GM19238 (cell line): ENCODE measurements at regions not wholly inside any gene's neighbourhood (a gene's known extent, or its start where the extent isn't known, plus 50 kb on each side); places are given as distances from the start of the nearest gene placed in this dataset.

Experiments used
- DNase-seq: peaks from one replicate; pipeline ENCODE4 v3.0.0; 2011; ENCODE audit warnings: low spot score; ENCODE audit not compliant: insufficient read length

- DNase-seq: no peak
Observed at GRCh38 chr11:10387206-10388083, 67.6 kb upstream of the AMPD3 start.

- DNase-seq: no peak
Observed at GRCh38 chr11:10388101-10388500, 67.0 kb upstream of the AMPD3 start.

- no peak for DNase-seq
Observed at GRCh38 chr11:10388574-10388973, 66.5 kb upstream of the AMPD3 start.

DNA sequence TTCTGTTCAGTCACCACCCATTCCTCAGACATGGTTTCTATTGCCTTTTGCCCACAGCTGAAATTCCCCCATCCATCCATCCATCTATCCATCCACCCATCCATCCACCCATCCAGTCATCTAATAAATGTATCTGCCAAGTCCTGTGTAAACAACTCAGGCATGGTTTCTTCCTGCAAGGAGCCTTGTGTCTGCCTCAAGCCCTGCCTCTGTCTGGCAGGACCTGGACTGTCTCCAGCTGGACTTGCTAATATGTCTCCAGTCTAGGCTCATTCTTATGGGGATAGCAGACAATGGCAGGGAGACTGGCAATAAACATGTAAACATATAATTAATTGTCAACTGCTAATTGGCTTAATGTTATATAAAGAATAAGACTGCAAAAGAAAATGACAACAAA lies 64.7 kb upstream of the AMPD3 start:
- no peak for DNase-seq

GRCh38 chr11:10392095-10393079 lies 62.7 kb upstream of the AMPD3 start:
- no peak for DNase-seq

DNA sequence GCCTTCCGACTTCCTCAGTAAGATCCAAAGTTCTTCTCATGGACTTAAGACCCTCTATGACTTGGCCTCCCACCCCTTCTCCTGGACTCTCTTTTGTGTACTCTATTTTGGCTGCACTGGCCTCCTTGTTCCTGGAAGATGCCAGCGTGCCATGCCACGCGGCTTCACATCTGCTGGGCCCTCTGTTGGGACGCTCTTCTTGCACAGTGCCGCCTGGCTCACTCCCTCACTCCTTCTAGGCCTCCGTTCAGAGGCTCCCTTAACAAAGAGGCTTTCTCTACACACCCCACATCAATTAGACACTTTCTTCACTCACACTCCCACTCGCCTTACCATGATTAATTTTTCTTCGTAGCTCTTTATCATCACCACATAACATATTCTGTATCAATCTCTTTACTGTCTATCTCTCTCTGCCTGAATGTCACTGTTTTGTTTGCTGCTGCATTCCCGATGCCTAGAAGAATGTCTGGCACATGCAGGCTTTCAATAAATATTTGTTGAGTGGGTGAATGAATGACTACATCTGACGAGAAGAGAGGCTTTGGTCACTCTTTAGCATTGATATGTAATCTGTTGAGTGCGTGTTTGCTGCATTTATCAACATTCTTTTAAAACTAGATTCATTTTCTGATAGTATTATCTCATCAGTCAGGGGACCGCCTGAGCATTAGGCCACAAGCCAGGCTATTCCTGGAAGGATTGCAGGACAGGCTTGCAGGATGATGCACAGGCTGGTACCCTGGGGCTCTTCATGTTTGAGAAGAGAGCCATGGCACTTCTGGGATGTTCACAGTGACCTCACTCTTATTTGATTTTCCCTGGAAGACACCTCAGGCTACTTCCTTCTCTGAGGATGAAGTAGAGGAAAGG lies 60.6 kb upstream of the AMPD3 start:
- no peak for DNase-seq

DNA sequence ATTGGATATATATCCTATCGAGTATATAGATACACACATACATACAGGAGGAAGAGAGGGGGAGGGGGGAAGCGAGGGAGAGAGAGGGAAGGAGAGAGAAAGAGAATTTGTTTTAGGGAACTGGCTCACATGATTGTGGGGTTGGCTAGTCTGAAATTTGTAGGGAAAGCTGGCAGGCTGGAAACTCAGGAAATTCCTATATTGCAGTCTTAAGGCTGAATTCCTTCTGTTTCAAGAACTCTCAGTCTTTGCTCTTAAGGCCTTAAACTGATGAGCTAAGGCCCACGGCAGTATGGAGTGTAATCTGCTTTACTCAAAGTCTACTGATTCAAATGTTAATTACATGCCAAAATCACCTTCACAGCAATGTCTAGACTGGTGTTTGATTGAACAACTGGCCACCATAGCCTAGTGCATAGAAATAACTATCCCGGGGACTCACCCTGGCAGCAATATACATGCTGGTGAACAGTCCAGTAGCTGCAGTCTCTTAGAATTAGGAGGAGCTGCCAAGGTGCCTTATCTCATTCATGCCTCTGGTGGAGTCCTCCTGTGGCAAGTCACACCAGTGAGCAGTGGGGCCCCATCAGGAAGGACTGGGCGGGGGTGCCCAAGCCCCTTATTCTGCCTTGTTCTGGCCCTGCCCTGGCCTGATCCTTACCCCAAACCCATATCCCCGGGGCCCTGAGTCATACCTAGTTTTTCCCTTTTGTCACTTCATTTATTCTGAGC lies 59.7 kb upstream of the AMPD3 start:
- DNase-seq: no peak

GRCh38 chr11:10396771-10397170 lies 58.3 kb upstream of the AMPD3 start:
- DNase-seq: no peak

DNA sequence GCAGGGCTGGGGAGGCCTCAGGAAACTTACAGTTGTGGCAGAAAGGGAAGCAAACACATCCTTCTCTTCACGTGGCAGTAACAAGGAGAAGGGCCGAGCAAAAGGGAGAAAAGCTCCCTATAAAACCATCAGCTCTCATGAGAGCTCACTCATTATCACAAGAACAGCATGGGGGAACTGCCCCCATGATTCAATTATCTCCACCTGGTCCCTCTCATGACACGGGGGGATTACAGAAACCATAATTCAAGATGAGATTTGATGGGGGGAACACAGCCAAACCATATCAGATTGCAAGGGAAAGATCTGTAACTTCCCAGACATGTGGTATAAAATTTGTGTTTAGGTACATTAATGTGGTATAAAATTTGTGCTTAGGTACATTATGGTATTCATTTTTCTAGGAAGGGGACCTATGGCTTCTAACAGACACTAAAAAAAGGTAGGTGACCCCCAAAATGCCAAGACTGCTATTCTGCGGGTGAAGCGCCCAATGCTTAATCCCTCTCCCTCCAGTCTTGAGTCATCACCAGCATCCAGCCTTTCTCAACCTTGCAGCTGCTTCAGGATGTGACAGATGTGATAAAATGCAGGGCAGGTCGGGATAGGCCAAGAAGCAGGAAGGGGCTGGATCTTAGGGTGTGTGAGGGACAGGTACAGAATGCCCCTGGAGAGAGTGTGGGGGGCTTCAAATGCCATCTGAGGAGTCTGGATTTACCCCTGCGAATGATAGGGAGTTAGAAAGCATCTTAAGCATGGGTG lies 57.7 kb upstream of the AMPD3 start:
- DNase-seq: no peak

DNA sequence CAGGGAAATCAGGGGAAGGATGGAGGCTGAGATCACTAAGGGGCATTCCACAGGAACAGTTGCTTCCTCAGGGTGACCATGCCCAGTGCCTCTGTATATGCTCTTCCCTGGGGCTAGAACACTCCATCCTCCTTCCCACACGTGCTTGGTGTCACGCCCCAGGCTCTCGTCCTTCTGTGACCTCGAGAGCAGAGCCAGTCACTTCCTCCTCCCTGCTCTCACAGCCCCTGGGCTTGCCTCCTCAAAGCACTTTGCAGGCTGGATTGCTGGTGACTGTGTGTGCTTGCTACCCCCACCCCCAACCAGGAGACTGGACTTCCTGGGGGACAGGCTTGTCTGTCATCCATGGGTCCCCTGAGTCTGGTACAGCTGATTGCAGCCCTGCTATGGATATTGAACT lies 56.5 kb upstream of the AMPD3 start:
- no peak for DNase-seq

GRCh38 chr11:10400856-10401255 lies 54.2 kb upstream of the AMPD3 start:
- DNase-seq: no peak

DNA sequence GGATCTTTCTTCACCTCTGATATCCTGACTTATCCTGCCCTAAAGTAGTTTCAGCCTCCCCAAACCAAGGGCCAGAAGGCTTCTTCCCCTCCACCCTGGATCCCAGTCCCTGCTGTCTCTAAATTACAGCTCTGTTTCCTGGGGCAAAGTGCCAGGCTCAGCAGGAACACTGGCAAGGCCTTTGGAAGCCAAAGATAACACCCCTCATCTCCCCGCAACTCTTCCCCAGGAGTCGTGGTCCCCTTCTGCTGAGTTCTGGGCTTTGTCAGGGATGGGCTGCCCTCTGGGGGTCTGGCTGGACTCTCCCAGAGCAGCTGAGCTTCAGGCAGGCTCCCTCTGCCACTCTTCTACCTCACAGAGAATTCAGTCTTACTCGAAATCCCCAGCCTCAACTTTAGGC lies 53.8 kb upstream of the AMPD3 start:
- no peak for DNase-seq

- no peak for DNase-seq
Observed at GRCh38 chr11:10401696-10402392, 53.2 kb upstream of the AMPD3 start.
